Trophoblast cell (in vitro differentiated cells and primary cell): ENCODE measurements at regions not wholly inside any gene's neighbourhood (a gene's known extent, or its start where the extent isn't known, plus 50 kb on each side); places are given as distances from the start of the nearest gene placed in this dataset.

Source experiments
- DNase-seq, 2 donors: peaks; one replicate each; pipeline ENCODE4 v3.0.0-alpha.2; 2016
- H2AFZ ChIP-seq: 2 replicates; pipeline ENCODE4 v1.6.1; 2013; ENCODE audit warnings: low read length, moderate library complexity, mild to moderate bottlenecking; ENCODE audit not compliant: insufficient read depth, poor library complexity
- H2AK5ac ChIP-seq: 2 replicates; pipeline ENCODE4 v1.6.1; 2013; ENCODE audit warnings: mild to moderate bottlenecking, low read length
- H2BK120ac ChIP-seq: 2 replicates; pipeline ENCODE4 v1.6.1; 2013; ENCODE audit warnings: low read length, mild to moderate bottlenecking, moderate library complexity; ENCODE audit not compliant: insufficient read depth, poor library complexity
- H2BK12ac ChIP-seq: 2 replicates; pipeline ENCODE4 v1.6.1; 2013; ENCODE audit warnings: mild to moderate bottlenecking, low read length, moderate library complexity
- H2BK5ac ChIP-seq: 2 replicates; pipeline ENCODE4 v1.6.1; 2013; ENCODE audit warnings: low read length, low read depth, moderate library complexity, mild to moderate bottlenecking; ENCODE audit not compliant: poor library complexity
- H3K14ac ChIP-seq: 2 replicates; pipeline ENCODE4 v1.6.1; 2013; ENCODE audit warnings: mild to moderate bottlenecking, low read length
- H3K18ac ChIP-seq: 2 replicates; pipeline ENCODE4 v1.6.1; 2013; ENCODE audit warnings: mild to moderate bottlenecking, low read length
- H3K23ac ChIP-seq: 2 replicates; pipeline ENCODE4 v1.6.1; 2013; ENCODE audit warnings: low read length
- H3K27ac ChIP-seq: 2 replicates; pipeline ENCODE4 v1.5.1; 2013; ENCODE audit warnings: low read depth, mild to moderate bottlenecking, inconsistent platforms, low read length, moderate library complexity
- H3K27me3 ChIP-seq: 2 replicates; pipeline ENCODE4 v1.6.1; 2013; ENCODE audit warnings: inconsistent platforms, mild to moderate bottlenecking, low read length, moderate library complexity; ENCODE audit not compliant: insufficient read depth
- H3K36me3 ChIP-seq, 2 experiments: 1 replicate in 1 of 2; 2 replicates in 1 of 2; pipeline ENCODE4 v1.6.1; 2013; ENCODE audit warnings: low read length in 2 of 2, mild to moderate bottlenecking in 2 of 2, moderate library complexity in 1 of 2; ENCODE audit not compliant: insufficient read depth in 2 of 2, control insufficient read depth in 1 of 2
- H3K4ac ChIP-seq: 2 replicates; pipeline ENCODE4 v1.6.1; 2013; ENCODE audit warnings: low read depth, mild to moderate bottlenecking, low read length, moderate library complexity
- H3K4me1 ChIP-seq, 2 experiments: 1 replicate in 1 of 2; 2 replicates in 1 of 2; pipeline ENCODE4 v1.6.1; 2013; ENCODE audit warnings: low read length in 2 of 2, mild to moderate bottlenecking in 2 of 2, moderate library complexity in 1 of 2; ENCODE audit not compliant: insufficient read depth in 2 of 2, control insufficient read depth in 1 of 2
- H3K4me2 ChIP-seq: 2 replicates; pipeline ENCODE4 v1.6.1; 2013; ENCODE audit warnings: inconsistent platforms, mild to moderate bottlenecking, low read length, moderate library complexity
- H3K4me3 ChIP-seq: 2 replicates; pipeline ENCODE4 v1.5.1; 2013; ENCODE audit warnings: mild to moderate bottlenecking, low read depth, low read length, inconsistent platforms
- H3K79me1 ChIP-seq: one replicate; pipeline ENCODE4 v1.6.1; 2013; ENCODE audit warnings: low read length
- H3K79me2 ChIP-seq: 2 replicates; pipeline ENCODE4 v1.6.1; 2013; ENCODE audit warnings: low read length, mild to moderate bottlenecking; ENCODE audit not compliant: control insufficient read depth, insufficient read depth, poor library complexity
- H3K9ac ChIP-seq: 2 replicates; pipeline ENCODE4 v1.6.1; 2013; ENCODE audit warnings: mild to moderate bottlenecking, low read length
- H3K9me3 ChIP-seq: 2 replicates; pipeline ENCODE4 v1.6.1; 2013; ENCODE audit warnings: low read depth, mild to moderate bottlenecking, control low read depth, inconsistent platforms, low read length; ENCODE audit not compliant: insufficient read depth
- H4K12ac ChIP-seq: 2 replicates; pipeline ENCODE4 v1.6.1; 2013; ENCODE audit warnings: low read depth, mild to moderate bottlenecking, low read length, moderate library complexity
- H4K8ac ChIP-seq: 2 replicates; pipeline ENCODE4 v1.6.1; 2013; ENCODE audit warnings: low read depth, mild to moderate bottlenecking, low read length, moderate library complexity
- H4K91ac ChIP-seq: one replicate; pipeline ENCODE4 v1.6.1; 2013; ENCODE audit warnings: low read depth, mild to moderate bottlenecking, low read length, moderate library complexity
- WGBS: extraction: QIAGEN DNeasy Blood & Tissue Kit; methylation state at CpG from one replicate; pipeline ENCODE4 v1.1.7; 2013; ENCODE audit warnings: missing lambda C conversion rate; ENCODE audit not compliant: insufficient read length, insufficient coverage; ENCODE audit errors: extremely low coverage; 5-methylcytosine and 5-hydroxymethylcytosine counted together

DNA sequence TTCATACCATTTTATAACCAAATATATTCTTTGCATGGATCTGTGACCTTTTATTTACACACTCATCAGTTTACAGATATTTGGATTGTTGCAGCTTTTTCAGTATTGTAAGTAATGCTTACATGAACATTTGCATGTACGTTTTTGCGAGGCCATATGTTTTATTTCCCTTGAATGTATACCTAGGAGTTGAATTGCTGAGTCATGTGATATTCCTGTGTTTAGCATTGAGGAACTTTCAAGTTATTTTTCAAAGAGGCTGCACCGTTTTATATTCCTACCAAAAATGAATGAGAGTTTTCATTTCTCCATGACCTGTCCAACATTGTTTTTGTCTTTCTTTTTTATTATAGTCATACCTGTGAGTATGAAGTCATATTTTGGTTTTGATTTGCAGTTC is 392.1 kb downstream of the CNTNAP4 start:
- H3K23ac ChIP-seq, result no peak overlapping the region
- no peaks in the 10 kb centered on the region for H3K79me2 ChIP-seq
- no peak overlapping the region for H3K14ac ChIP-seq
- no peak overlapping the region for H2AFZ ChIP-seq
- no peaks in the 10 kb centered on the region for H3K4me1 ChIP-seq
- no peak overlapping the region for H3K27ac ChIP-seq
- H2AK5ac ChIP-seq, result no peak overlapping the region
- H4K91ac ChIP-seq, result no peak overlapping the region
- H3K36me3 ChIP-seq, result no peaks in the 10 kb centered on the region
- no peak overlapping the region for H3K4me3 ChIP-seq
- no peak overlapping the region for H4K12ac ChIP-seq
- no peaks in the 10 kb centered on the region for H3K79me1 ChIP-seq
- H3K27me3 ChIP-seq, result no peaks in the 10 kb centered on the region
- no peak overlapping the region for H3K18ac ChIP-seq
- WGBS, result no CpG with 5 or more reads among the region's 3 CpGs
- H3K4ac ChIP-seq, result no peak overlapping the region
- no peaks in the 10 kb centered on the region for H3K9me3 ChIP-seq
- H4K8ac ChIP-seq, result no peak overlapping the region
- no peak overlapping the region for H2BK120ac ChIP-seq
- no peak for DNase-seq
- H3K9ac ChIP-seq, result no peak overlapping the region
- no peak overlapping the region for H2BK12ac ChIP-seq
- H3K4me2 ChIP-seq, result no peak overlapping the region
- H2BK5ac ChIP-seq, result no peak overlapping the region

GRCh38 chr16:76670125-76670857 is 393.1 kb downstream of the CNTNAP4 start:
- Histone ChIP-seq H4K91ac (no peak overlapping the region), H2BK12ac (no peak overlapping the region), H3K36me3 (no peaks in the 10 kb centered on the region), H3K4me2 (no peak overlapping the region), H2BK120ac (no peak overlapping the region), H3K9ac (no peak overlapping the region), H2AK5ac (no peak overlapping the region), H3K18ac (no peak overlapping the region), H3K4ac (no peak overlapping the region), H4K8ac (no peak overlapping the region), H3K27me3 (no peaks in the 10 kb centered on the region), H4K12ac (no peak overlapping the region), H3K14ac (no peak overlapping the region), H3K27ac (no peak overlapping the region), H2AFZ (no peak overlapping the region), H3K79me2 (no peaks in the 10 kb centered on the region), H2BK5ac (no peak overlapping the region), H3K9me3 (no peaks in the 10 kb centered on the region), H3K4me3 (no peak overlapping the region), H3K23ac (no peak overlapping the region), H3K4me1 (peaks cover 0 to under 1% of the 10 kb centered on the region in 2 experiments), H3K79me1 (no peaks in the 10 kb centered on the region)
- no CpG with 5 or more reads among the region's 5 CpGs for WGBS
- no peak for DNase-seq

- Histone ChIP-seq H3K79me1 (no peaks in the 10 kb centered on the region), H3K4me2 (peak overlapping the region; percentile 25), H3K14ac (no peak overlapping the region), H3K27ac (peak overlapping the region; percentile 56), H4K91ac (no peak overlapping the region), H3K9me3 (no peaks in the 10 kb centered on the region), H3K27me3 (no peaks in the 10 kb centered on the region), H3K4me3 (no peak overlapping the region), H2AK5ac (no peak overlapping the region), H2BK12ac (no peak overlapping the region), H2BK120ac (no peak overlapping the region), H3K36me3 (no peaks in the 10 kb centered on the region), H2BK5ac (peak overlapping the region; percentile 16), H3K79me2 (no peaks in the 10 kb centered on the region), H2AFZ (no peak overlapping the region), H3K4ac (no peak overlapping the region), H3K4me1 (peaks cover 0 to 4% of the 10 kb centered on the region in 2 experiments), H4K8ac (no peak overlapping the region), H4K12ac (no peak overlapping the region), H3K18ac (no peak overlapping the region), H3K9ac (no peak overlapping the region), H3K23ac (no peak overlapping the region)
- WGBS, result no CpG with 5 or more reads among the region's 1 CpG
- peak; percentile 90 to 98 for DNase-seq
Measured at GRCh38 chr16:76676356-76676755, 399.2 kb downstream of the CNTNAP4 start.

GRCh38 chr16:76681296-76681695 is 404.1 kb downstream of the CNTNAP4 start:
- Histone ChIP-seq H4K91ac (no peak overlapping the region), H2AK5ac (no peak overlapping the region), H3K79me1 (no peaks in the 10 kb centered on the region), H3K14ac (no peak overlapping the region), H3K4me2 (no peak overlapping the region), H4K8ac (no peak overlapping the region), H2BK12ac (no peak overlapping the region), H2BK120ac (no peak overlapping the region), H3K18ac (no peak overlapping the region), H4K12ac (no peak overlapping the region), H3K9me3 (no peaks in the 10 kb centered on the region), H3K27ac (no peak overlapping the region), H3K4me1 (no peaks in the 10 kb centered on the region), H3K4ac (no peak overlapping the region), H3K4me3 (no peak overlapping the region), H3K27me3 (no peaks in the 10 kb centered on the region), H3K36me3 (no peaks in the 10 kb centered on the region), H3K79me2 (no peaks in the 10 kb centered on the region), H3K9ac (no peak overlapping the region), H2BK5ac (no peak overlapping the region), H3K23ac (no peak overlapping the region), H2AFZ (no peak overlapping the region)
- WGBS, result no CpG with 5 or more reads among the region's 4 CpGs
- no peak for DNase-seq
